Smooth muscle cell (in vitro differentiated cells): ENCODE measurements at regions not wholly inside any gene's neighbourhood (a gene's known extent, or its start where the extent isn't known, plus 50 kb on each side); places are given as distances from the start of the nearest gene placed in this dataset.
A peak's percentile ranks its signal among the peaks of the same experiment; 100 is the strongest.

Source experiments
- DNase-seq: peaks from one replicate; lab custom pipeline; 2025; ENCODE audit not compliant: unreplicated experiment; lab: John Stamatoyannopoulos, UW
- H2AFZ ChIP-seq: fragments of 200-600 bp; sonication (generic); 2 replicates; pipeline ENCODE4 v1.6.0; 2016; ENCODE audit warnings: antibody characterized with exemption, low read depth, mild to moderate bottlenecking
- H3F3A ChIP-seq: fragments of 200-600 bp; sonication (generic); 2 replicates; pipeline ENCODE4 v1.6.0; 2017; ENCODE audit warnings: antibody characterized with exemption, low read depth
- H3K27ac ChIP-seq: fragments of 200-600 bp; sonication (generic); 2 replicates; pipeline ENCODE4 v1.5.1; 2016; ENCODE audit warnings: low read depth, mild to moderate bottlenecking
- H3K27me3 ChIP-seq: fragments of 200-600 bp; sonication (generic); 2 replicates; pipeline ENCODE4 v1.6.1; 2016; ENCODE audit warnings: low read depth, mild to moderate bottlenecking
- H3K36me3 ChIP-seq: fragments of 200-600 bp; sonication (generic); 2 replicates; pipeline ENCODE4 v1.5.1; 2016; ENCODE audit warnings: low read depth
- H3K4me1 ChIP-seq: fragments of 200-600 bp; sonication (generic); 2 replicates; pipeline ENCODE4 v1.5.1; 2016; ENCODE audit warnings: low read depth
- H3K4me2 ChIP-seq: fragments of 200-600 bp; sonication (generic); 2 replicates; pipeline ENCODE4 v1.6.0; 2016; ENCODE audit warnings: mild to moderate bottlenecking
- H3K4me3 ChIP-seq: fragments of 200-600 bp; sonication (generic); 2 replicates; pipeline ENCODE4 v1.5.1; 2016; ENCODE audit warnings: mild to moderate bottlenecking
- H3K79me2 ChIP-seq: fragments of 200-600 bp; sonication (generic); 2 replicates; pipeline ENCODE4 v1.6.0; 2016; ENCODE audit warnings: low read depth, mild to moderate bottlenecking
- H3K9ac ChIP-seq: fragments of 200-600 bp; sonication (generic); 2 replicates; pipeline ENCODE4 v1.6.0; 2016; ENCODE audit warnings: low read depth
- H3K9me3 ChIP-seq: fragments of 200-600 bp; sonication (generic); replicated peaks from 2 replicates; pipeline ENCODE4 v1.5.1; 2016; ENCODE audit warnings: low read depth
- H4K20me1 ChIP-seq: fragments of 200-600 bp; sonication (generic); 2 replicates; pipeline ENCODE4 v1.6.0; 2016; ENCODE audit warnings: low read depth
- WGBS: methylation state at CpG from one replicate; pipeline ENCODE4 v1.1.7; 2016; ENCODE audit warnings: low lambda C conversion rate; 5-methylcytosine and 5-hydroxymethylcytosine counted together
- TF ChIP-seq, protein P1 (sequence below): fragments of 200-600 bp; sonication (generic); IDR thresholded peaks from 2 replicates; pipeline ENCODE4 v1.5.1; 2017; ENCODE audit warnings: borderline replicate concordance, mild to moderate bottlenecking, antibody characterized with exemption; ENCODE audit not compliant: insufficient read depth, poor library complexity, severe bottlenecking

DNA sequence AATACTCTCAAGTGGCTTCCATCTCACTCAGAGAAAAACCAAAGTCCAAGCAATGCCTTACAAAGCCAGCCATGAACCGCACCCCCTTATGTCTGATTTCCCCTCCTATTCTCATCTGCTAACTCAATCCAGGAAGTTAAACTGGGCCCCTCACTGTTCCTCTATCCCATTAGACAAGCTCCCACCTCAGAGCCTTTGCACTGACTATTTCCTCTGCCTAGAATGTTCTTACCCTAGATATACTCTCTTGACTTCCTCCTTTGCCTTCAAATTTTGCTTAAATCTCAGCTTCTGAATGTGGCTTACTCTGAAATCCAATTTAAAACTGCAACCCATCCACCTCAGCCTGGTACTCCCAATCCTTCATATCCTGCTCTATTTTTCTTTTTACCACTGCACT lies 257.0 kb upstream of the USP15 start:
- WGBS: 84% methylated on average over 1 of the region's 1 CpG
- Histone ChIP-seq H3K27me3 (peaks cover 6% of the 10 kb centered on the region), H3K4me3 (no peak overlapping the region), H3K4me1 (no peaks in the 10 kb centered on the region), H3K27ac (no peak overlapping the region), H3K79me2 (no peaks in the 10 kb centered on the region), H3F3A (no peaks in the 10 kb centered on the region), H3K36me3 (no peaks in the 10 kb centered on the region), H4K20me1 (no peaks in the 10 kb centered on the region), H3K9me3 (no peaks in the 10 kb centered on the region), H2AFZ (no peak overlapping the region), H3K9ac (no peak overlapping the region), H3K4me2 (no peak overlapping the region)
- no peak for DNase-seq
- TF ChIP-seq, protein P1, sequence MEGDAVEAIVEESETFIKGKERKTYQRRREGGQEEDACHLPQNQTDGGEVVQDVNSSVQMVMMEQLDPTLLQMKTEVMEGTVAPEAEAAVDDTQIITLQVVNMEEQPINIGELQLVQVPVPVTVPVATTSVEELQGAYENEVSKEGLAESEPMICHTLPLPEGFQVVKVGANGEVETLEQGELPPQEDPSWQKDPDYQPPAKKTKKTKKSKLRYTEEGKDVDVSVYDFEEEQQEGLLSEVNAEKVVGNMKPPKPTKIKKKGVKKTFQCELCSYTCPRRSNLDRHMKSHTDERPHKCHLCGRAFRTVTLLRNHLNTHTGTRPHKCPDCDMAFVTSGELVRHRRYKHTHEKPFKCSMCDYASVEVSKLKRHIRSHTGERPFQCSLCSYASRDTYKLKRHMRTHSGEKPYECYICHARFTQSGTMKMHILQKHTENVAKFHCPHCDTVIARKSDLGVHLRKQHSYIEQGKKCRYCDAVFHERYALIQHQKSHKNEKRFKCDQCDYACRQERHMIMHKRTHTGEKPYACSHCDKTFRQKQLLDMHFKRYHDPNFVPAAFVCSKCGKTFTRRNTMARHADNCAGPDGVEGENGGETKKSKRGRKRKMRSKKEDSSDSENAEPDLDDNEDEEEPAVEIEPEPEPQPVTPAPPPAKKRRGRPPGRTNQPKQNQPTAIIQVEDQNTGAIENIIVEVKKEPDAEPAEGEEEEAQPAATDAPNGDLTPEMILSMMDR: no peak

DNA sequence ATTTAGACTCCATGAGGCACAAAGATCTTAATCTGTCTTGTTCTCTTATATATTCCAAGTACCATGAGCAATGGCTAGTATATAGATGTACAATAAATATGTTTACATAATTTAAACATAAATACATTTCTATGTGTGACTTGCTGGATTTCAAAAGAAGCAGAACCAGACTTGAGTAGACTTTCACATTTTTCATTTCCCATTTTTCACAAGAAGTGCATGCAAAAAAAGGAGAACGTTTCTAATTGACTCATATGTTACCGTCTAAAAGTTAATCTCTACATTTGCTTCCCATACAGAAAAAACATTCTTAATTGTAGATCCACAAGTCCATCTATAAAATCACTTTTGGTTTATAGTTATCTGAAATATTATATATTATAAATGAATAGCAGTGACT lies 256.5 kb upstream of the USP15 start:
- Histone ChIP-seq H3K4me2 (no peak overlapping the region), H3K27me3 (peaks cover 1% of the 10 kb centered on the region), H3K4me3 (no peak overlapping the region), H3K4me1 (no peaks in the 10 kb centered on the region), H3F3A (no peaks in the 10 kb centered on the region), H3K36me3 (no peaks in the 10 kb centered on the region), H3K9me3 (no peaks in the 10 kb centered on the region), H2AFZ (no peak overlapping the region), H4K20me1 (no peaks in the 10 kb centered on the region), H3K27ac (no peak overlapping the region), H3K9ac (no peak overlapping the region), H3K79me2 (no peaks in the 10 kb centered on the region)
- 95% methylated on average over 2 of the region's 2 CpGs for WGBS
- no peak for DNase-seq
- TF ChIP-seq, protein P1: no peak

DNA sequence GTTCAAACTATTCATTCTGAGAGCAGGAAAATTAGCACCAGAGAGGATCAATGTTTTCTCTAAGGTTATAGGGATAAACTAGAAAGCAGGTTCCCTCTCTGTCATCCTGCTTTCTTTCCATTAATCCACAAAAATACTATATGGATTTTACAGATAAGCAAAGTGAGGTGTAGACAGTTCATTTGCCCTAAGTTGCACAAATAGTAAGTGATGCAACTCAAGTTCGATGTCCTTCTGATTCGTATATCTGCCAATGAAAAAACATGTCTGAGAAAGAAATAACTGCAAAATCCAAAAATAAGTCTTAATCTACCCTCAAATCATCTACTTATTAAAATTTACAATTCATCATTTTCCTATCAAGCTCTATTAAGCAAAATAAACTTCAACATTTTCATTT lies 254.6 kb upstream of the USP15 start:
- Histone ChIP-seq H2AFZ (peak overlapping the region; percentile 28), H3K36me3 (no peaks in the 10 kb centered on the region), H3K27ac (no peak overlapping the region), H3K9ac (no peak overlapping the region), H4K20me1 (no peaks in the 10 kb centered on the region), H3K79me2 (no peaks in the 10 kb centered on the region), H3K4me2 (no peak overlapping the region), H3K27me3 (no peaks in the 10 kb centered on the region), H3K4me1 (no peaks in the 10 kb centered on the region), H3F3A (no peaks in the 10 kb centered on the region), H3K9me3 (no peaks in the 10 kb centered on the region), H3K4me3 (no peak overlapping the region)
- 73% methylated on average over 2 of the region's 2 CpGs for WGBS
- TF ChIP-seq, protein P1: no peak
- no peak for DNase-seq

DNA sequence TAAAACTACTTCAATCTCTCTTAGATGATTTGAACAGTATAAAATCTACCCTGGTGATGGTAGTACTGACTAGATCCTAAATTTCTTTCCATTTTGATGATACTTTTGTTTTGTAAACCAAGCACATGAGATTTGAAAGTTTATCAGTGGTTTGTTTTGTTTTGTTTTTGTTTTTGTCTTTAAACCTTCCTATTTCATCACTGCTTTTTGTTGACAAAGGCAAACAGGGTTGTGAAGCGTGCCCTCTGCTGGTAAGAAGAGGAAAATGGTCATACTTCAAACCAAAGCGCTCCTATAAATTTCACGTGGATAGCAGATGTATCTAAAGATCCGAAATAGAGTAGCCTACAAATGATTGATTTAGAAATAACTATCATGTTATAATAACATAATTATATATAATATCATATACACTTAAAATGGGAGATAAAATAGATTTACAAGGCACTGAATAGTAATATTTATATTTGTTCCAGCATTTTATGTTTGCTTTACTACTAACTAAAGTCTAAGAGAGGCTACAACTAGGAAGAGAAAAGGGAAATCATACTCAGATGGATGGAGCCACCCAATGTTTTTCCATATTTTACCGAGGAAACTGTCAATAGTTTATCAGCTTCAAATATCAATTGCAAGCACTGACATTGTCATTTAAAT lies 254.0 kb upstream of the USP15 start:
- H3K27me3 ChIP-seq: no peaks in the 10 kb centered on the region
- no peak overlapping the region for H3K4me3 ChIP-seq
- H3K9ac ChIP-seq: no peak overlapping the region
- no peaks in the 10 kb centered on the region for H4K20me1 ChIP-seq
- H3K4me2 ChIP-seq: no peak overlapping the region
- TF ChIP-seq, protein P1: peak; percentile 83
- H3F3A ChIP-seq: no peaks in the 10 kb centered on the region
- peak overlapping the region; percentile 28 for H2AFZ ChIP-seq
- no peaks in the 10 kb centered on the region for H3K79me2 ChIP-seq
- WGBS: 23% methylated on average over 5 of the region's 5 CpGs
- H3K27ac ChIP-seq: no peak overlapping the region
- no peaks in the 10 kb centered on the region for H3K9me3 ChIP-seq
- H3K4me1 ChIP-seq: no peaks in the 10 kb centered on the region
- DNase-seq: no peak
- H3K36me3 ChIP-seq: no peaks in the 10 kb centered on the region
